HEK293T (cell line): ENCODE measurements at regions not wholly inside any gene's neighbourhood (a gene's known extent, or its start where the extent isn't known, plus 50 kb on each side); places are given as distances from the start of the nearest gene placed in this dataset.

Source experiments
- FOXA1 ChIP-seq: fragments of 450-650 bp; IDR thresholded peaks from 2 replicates; pipeline ENCODE4 v1.6.1; 2016; ENCODE audit warnings: mild to moderate bottlenecking
- FOXK2 ChIP-seq: fragments of 450-650 bp; IDR thresholded peaks from 2 replicates; pipeline ENCODE4 v1.6.1; 2016; ENCODE audit warnings: mild to moderate bottlenecking
- FOXM1 ChIP-seq: fragments of 450-650 bp; IDR thresholded peaks from 2 replicates; pipeline ENCODE4 v1.6.1; 2017; ENCODE audit warnings: mild to moderate bottlenecking, borderline replicate concordance
- NFRKB ChIP-seq: fragments of 450-650 bp; IDR thresholded peaks from 2 replicates; pipeline ENCODE4 v1.6.1; 2016; ENCODE audit warnings: mild to moderate bottlenecking, moderate library complexity
- PKNOX1 ChIP-seq: fragments of 450-650 bp; IDR thresholded peaks from 2 replicates; pipeline ENCODE4 v1.6.1; 2016
- ZNF384 ChIP-seq: fragments of 450-650 bp; IDR thresholded peaks from 2 replicates; pipeline ENCODE4 v1.6.1; 2016

GRCh38 chr4:16988814-16989213 is 90.4 kb upstream of the LDB2 start:
- TF ChIP-seq PKNOX1 (no peak), ZNF384 (no peak), FOXK2 (no peak), NFRKB (no peak), FOXA1 (no peak), FOXM1 (no peak)
